ENCODE measurements at regions not wholly inside any gene's neighbourhood (a gene's known extent, or its start where the extent isn't known, plus 50 kb on each side); places are given as distances from the start of the nearest gene placed in this dataset.

DNA sequence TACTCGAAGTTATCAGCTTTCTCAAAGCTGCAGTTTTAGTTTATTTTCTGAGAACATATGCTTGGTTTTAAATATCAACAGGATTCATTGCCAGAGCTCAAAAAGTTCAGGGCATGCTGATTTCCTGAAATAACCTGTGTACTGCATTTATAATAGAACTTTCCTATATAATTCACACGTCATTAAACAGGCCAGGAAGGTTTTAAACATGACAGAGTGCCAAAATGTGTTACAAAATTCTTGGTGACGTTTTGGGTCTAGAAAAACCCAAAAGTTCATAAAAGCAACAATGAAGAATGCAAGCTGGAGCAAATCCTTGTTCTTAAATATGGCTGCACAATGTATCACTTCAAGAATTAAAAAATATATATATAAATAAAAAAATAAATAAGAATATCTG is 1139.1 kb downstream of the CDH11 start:
- Histone ChIP-seq H3K4me3 (no peak overlapping the region), H3K27me3 (no peaks in the 10 kb centered on the region), H3K36me3 (no peaks in the 10 kb centered on the region), H3K27ac (no peak overlapping the region), H3K9me3 (no peaks in the 10 kb centered on the region), H3K4me1 (no peaks in the 10 kb centered on the region)
- intact Hi-C loops (cut with DNase I) = no loop called here
- DNase-seq (ENCODE audit: extremely low spot score in 2 of 2) = no peak
- no peak for TF ChIP-seq POLR2A (IDR thresholded peaks at IDR 0.05)
- TF ChIP-seq, protein P1, sequence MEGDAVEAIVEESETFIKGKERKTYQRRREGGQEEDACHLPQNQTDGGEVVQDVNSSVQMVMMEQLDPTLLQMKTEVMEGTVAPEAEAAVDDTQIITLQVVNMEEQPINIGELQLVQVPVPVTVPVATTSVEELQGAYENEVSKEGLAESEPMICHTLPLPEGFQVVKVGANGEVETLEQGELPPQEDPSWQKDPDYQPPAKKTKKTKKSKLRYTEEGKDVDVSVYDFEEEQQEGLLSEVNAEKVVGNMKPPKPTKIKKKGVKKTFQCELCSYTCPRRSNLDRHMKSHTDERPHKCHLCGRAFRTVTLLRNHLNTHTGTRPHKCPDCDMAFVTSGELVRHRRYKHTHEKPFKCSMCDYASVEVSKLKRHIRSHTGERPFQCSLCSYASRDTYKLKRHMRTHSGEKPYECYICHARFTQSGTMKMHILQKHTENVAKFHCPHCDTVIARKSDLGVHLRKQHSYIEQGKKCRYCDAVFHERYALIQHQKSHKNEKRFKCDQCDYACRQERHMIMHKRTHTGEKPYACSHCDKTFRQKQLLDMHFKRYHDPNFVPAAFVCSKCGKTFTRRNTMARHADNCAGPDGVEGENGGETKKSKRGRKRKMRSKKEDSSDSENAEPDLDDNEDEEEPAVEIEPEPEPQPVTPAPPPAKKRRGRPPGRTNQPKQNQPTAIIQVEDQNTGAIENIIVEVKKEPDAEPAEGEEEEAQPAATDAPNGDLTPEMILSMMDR (IDR thresholded peaks at IDR 0.05) = no peak
- no peak for TF ChIP-seq POLR2AphosphoS5 (IDR thresholded peaks at IDR 0.05; ENCODE audit: insufficient read depth in 1 of 2, low read depth in 1 of 2)

DNA sequence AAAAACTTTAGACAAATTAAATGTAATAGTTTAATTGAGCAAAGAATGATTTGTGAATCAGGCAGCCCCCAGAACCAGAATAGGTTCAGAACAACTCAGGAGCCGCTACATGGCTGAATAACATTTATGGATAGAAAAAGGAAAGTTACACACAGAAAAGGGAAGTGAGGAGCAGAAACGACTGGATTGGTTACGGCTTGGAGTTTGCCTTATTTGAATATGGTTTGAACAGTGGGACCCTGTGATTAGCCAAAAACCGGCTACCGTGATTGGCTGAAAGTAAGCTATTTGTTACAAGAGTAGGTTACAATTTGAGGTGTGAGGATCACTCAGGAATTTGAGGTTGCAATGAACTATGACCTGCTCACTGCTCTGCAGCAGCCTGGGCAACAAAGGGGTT is 1139.8 kb downstream of the CDH11 start:
- Histone ChIP-seq H3K27me3 (no peaks in the 10 kb centered on the region), H3K9me3 (no peaks in the 10 kb centered on the region), H3K27ac (no peak overlapping the region), H3K4me3 (no peak overlapping the region), H3K36me3 (no peaks in the 10 kb centered on the region), H3K4me1 (no peaks in the 10 kb centered on the region)
- DNase-seq (ENCODE audit: extremely low spot score in 2 of 2) = no peak
- intact Hi-C loops (cut with DNase I) = no loop called here
- no peak for TF ChIP-seq POLR2AphosphoS5 (IDR thresholded peaks at IDR 0.05; ENCODE audit: insufficient read depth in 1 of 2, low read depth in 1 of 2)
- TF ChIP-seq POLR2A (IDR thresholded peaks at IDR 0.05) = no peak
- TF ChIP-seq, protein P1 (IDR thresholded peaks at IDR 0.05) = no peak

DNA sequence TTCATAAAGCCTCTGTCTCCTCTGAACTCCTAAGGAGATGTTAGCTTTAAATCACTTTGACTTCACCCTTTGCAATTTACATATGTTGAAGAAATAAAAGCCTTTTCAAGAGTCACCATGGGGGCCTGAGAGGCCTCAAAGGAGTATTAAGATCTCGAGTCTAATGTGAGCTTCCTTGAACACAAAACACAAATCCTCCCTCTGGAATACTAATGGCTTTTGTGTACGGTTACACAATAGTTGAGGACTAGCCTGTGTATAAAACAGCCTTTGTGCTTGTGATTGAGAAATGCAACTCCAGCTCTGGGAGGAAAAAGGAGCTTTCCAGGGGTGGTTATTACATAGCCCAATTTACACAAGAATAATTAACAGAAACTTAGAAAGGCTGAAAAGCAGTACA is 1140.2 kb downstream of the CDH11 start:
- intact Hi-C loops (cut with DNase I) = no loop called here
- H3K27ac ChIP-seq = no peak overlapping the region
- no peak for TF ChIP-seq POLR2A (IDR thresholded peaks at IDR 0.05)
- TF ChIP-seq POLR2AphosphoS5 (IDR thresholded peaks at IDR 0.05; ENCODE audit: insufficient read depth in 1 of 2, low read depth in 1 of 2) = no peak
- TF ChIP-seq, protein P1 (IDR thresholded peaks at IDR 0.05) = no peak
- no peak overlapping the region for H3K4me3 ChIP-seq
- no peak for DNase-seq (ENCODE audit: extremely low spot score in 2 of 2)
- no peaks in the 10 kb centered on the region for H3K9me3 ChIP-seq
- H3K36me3 ChIP-seq = no peaks in the 10 kb centered on the region
- H3K4me1 ChIP-seq = no peaks in the 10 kb centered on the region
- no peaks in the 10 kb centered on the region for H3K27me3 ChIP-seq

DNA sequence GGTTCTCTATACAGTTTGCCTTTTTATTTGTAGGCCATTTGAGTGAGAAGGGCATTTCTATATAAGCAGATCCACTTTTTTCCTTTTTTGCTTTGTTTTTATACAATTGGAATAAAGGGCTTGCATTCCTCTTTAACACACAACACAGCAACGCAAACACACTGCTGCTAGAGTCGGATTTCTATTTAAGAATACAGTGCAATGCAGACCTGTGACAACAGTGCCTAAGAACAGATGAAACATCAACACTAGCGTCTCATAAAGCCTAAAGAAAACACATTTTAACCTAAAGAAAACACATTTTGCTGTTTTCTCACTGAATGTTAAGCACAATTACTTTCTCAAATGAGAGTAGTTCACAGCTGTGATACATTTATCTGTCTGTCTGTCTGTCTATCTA is 1141.1 kb downstream of the CDH11 start:
- Histone ChIP-seq H3K27ac (no peak overlapping the region), H3K4me3 (no peak overlapping the region), H3K27me3 (no peaks in the 10 kb centered on the region), H3K36me3 (no peaks in the 10 kb centered on the region), H3K4me1 (no peaks in the 10 kb centered on the region), H3K9me3 (no peaks in the 10 kb centered on the region)
- intact Hi-C loops (cut with DNase I) = no loop called here
- no peak for TF ChIP-seq POLR2A (IDR thresholded peaks at IDR 0.05)
- TF ChIP-seq POLR2AphosphoS5 (IDR thresholded peaks at IDR 0.05; ENCODE audit: insufficient read depth in 1 of 2, low read depth in 1 of 2) = no peak
- TF ChIP-seq, protein P1 (IDR thresholded peaks at IDR 0.05) = no peak
- no peak for DNase-seq (ENCODE audit: extremely low spot score in 2 of 2)

DNA sequence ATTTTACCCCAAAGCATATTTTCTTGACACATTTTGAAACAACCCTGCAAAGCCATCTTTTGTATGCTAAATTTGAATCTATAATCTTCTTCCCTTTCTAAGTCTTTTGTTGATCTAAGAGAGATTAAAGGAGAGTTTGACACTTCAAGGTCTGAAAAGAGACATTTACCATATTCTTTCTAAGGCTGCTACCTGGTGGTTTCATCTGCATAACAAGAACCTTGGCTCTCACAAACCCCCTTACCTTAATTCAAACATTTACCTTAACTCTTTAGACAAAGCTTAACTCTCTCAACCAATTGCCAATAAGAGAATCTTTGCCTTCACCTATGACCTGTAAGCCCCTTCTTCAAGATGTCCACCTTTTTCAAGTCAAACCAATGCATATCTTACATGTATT is 1143.6 kb downstream of the CDH11 start:
- intact Hi-C loops (cut with DNase I) = no loop called here

More for the DNA sequence above, 1143.6 kb downstream of the CDH11 start:
- Histone ChIP-seq H3K27me3 (no peaks in the 10 kb centered on the region), H3K4me3 (no peak overlapping the region), H3K9me3 (no peaks in the 10 kb centered on the region), H3K27ac (no peak overlapping the region), H3K4me1 (no peaks in the 10 kb centered on the region), H3K36me3 (no peaks in the 10 kb centered on the region)
- TF ChIP-seq POLR2AphosphoS5 (IDR thresholded peaks at IDR 0.05; ENCODE audit: insufficient read depth in 1 of 2, low read depth in 1 of 2) (no peak), POLR2A (IDR thresholded peaks at IDR 0.05) (no peak)
- TF ChIP-seq, protein P1 (IDR thresholded peaks at IDR 0.05) = no peak
- no peak for DNase-seq (ENCODE audit: extremely low spot score in 2 of 2)

Data from vagina (tissue), 2 donors.